ENCODE measurements at regions not wholly inside any gene's neighbourhood (a gene's known extent, or its start where the extent isn't known, plus 50 kb on each side); places are given as distances from the start of the nearest gene placed in this dataset.

DNA sequence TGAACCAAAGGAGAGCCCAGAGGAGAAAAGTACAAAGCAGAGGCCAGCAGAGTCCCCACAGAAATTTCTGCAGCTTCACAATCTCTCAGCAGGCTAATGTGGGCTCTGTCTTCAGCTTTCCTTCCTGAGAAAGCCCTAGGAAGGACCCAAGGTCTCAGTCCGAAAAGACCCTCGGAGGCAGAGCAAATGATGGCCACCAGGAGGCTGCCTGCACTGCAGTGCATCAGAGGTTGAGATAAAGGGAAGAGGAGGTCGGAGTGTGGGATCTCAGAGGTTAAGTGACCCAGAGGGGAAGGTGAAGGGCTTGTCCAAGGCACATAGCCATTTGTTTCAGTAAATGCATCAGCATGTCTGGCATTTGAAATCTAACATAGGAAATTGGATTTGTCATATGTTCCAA, 299.1 kb upstream of the SLC14A2 start:
- TF ChIP-seq EZH2 (IDR thresholded peaks at IDR 0.05; ENCODE audit: low read depth, unreplicated experiment), result no peak
- TF ChIP-seq, protein P1, sequence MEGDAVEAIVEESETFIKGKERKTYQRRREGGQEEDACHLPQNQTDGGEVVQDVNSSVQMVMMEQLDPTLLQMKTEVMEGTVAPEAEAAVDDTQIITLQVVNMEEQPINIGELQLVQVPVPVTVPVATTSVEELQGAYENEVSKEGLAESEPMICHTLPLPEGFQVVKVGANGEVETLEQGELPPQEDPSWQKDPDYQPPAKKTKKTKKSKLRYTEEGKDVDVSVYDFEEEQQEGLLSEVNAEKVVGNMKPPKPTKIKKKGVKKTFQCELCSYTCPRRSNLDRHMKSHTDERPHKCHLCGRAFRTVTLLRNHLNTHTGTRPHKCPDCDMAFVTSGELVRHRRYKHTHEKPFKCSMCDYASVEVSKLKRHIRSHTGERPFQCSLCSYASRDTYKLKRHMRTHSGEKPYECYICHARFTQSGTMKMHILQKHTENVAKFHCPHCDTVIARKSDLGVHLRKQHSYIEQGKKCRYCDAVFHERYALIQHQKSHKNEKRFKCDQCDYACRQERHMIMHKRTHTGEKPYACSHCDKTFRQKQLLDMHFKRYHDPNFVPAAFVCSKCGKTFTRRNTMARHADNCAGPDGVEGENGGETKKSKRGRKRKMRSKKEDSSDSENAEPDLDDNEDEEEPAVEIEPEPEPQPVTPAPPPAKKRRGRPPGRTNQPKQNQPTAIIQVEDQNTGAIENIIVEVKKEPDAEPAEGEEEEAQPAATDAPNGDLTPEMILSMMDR (conservative IDR thresholded peaks at IDR 0.05; ENCODE audit: low read depth in 2 of 2), result peak; percentile 53 to 64
- no peak for TF ChIP-seq EZH2phosphoT487 (IDR thresholded peaks at IDR 0.05; ENCODE audit: unreplicated experiment)
- no peak for TF ChIP-seq POLR2AphosphoS5 (IDR thresholded peaks at IDR 0.05; ENCODE audit: low read depth)
- TF ChIP-seq JUNB (IDR thresholded peaks at IDR 0.05; ENCODE audit: unreplicated experiment), result no peak
